ENCODE measurements at regions not wholly inside any gene's neighbourhood (a gene's known extent, or its start where the extent isn't known, plus 50 kb on each side); places are given as distances from the start of the nearest gene placed in this dataset.

- H3K27ac ChIP-seq = no peak overlapping the region; a peak in 1 of 22 replicates
- H3K4me1 ChIP-seq = peaks cover 17 to 62% (median 25%) of the 10 kb centered on the region in 10 experiments; a peak in 19 of 20 replicates
- no peaks in the 10 kb centered on the region for H4K20me1 ChIP-seq
- no peak overlapping the region for H3K9ac ChIP-seq
- no peaks in the 10 kb centered on the region for H3K27me3 ChIP-seq
- H3K36me3 ChIP-seq = no peaks in the 10 kb centered on the region
- peaks cover 0 to 50% (median 11%) of the 10 kb centered on the region in 11 experiments; a peak in 12 of 22 replicates for H3K9me3 ChIP-seq (replicated peaks in 1 of 11)
- no peak for TF ChIP-seq Cebpa-rat (IDR thresholded peaks at IDR 0.05)
- H3K4me3 ChIP-seq = no peak overlapping the region
- H3K4me2 ChIP-seq = peak overlapping the region in 4 of 11 experiments; percentile 6 to 75 (median 32); a peak in 5 of 22 replicates
Measured at GRCh38 chr13:80173224-80173623, 167.7 kb downstream of the SPRY2 start.

GRCh38 chr13:80171096-80171495, 169.8 kb downstream of the SPRY2 start:
- Histone ChIP-seq H3K4me1 (peaks cover 21 to 66% (median 32%) of the 10 kb centered on the region in 10 experiments; a peak in 19 of 20 replicates), H3K9ac (no peak overlapping the region), H4K20me1 (no peaks in the 10 kb centered on the region), H3K9me3 (replicated peaks in 1 of 11) (peaks cover 0 to 67% (median 23%) of the 10 kb centered on the region in 11 experiments; a peak in 13 of 22 replicates), H3K36me3 (0 out of 22 replicates have a peak, but pooled peaks cover 0 to 4% (median 0%) of the 10 kb centered on the region in 11 experiments), H3K27ac (peak overlapping the region in 5 of 11 experiments; percentile 35 to 89 (median 88); a peak in 5 of 22 replicates), H3K27me3 (no peaks in the 10 kb centered on the region), H3K4me3 (no peak overlapping the region), H3K4me2 (peak overlapping the region in 1 of 11 experiments; percentile 88; a peak in 1 of 22 replicates)
- no peak for TF ChIP-seq Cebpa-rat (IDR thresholded peaks at IDR 0.05)

GRCh38 chr13:80168089-80168850, 172.7 kb downstream of the SPRY2 start:
- Histone ChIP-seq H3K4me3 (peak overlapping the region in 3 of 10 experiments; percentile 10 to 20 (median 10); a peak in 3 of 20 replicates), H3K9me3 (replicated peaks in 1 of 11) (peaks cover 0 to 58% (median 14%) of the 10 kb centered on the region in 11 experiments; a peak in 10 of 22 replicates), H3K36me3 (0 out of 22 replicates have a peak, but pooled peaks cover 0 to 4% (median 0%) of the 10 kb centered on the region in 11 experiments), H4K20me1 (no peaks in the 10 kb centered on the region), H3K4me2 (peak overlapping the region; percentile 8 to 88 (median 68); a peak in 19 of 22 replicates), H3K27me3 (no peaks in the 10 kb centered on the region), H3K27ac (peak overlapping the region; percentile 32 to 91 (median 84); a peak in 21 of 22 replicates), H3K9ac (peak overlapping the region in 9 of 11 experiments; percentile 51 to 75 (median 68); a peak in 15 of 22 replicates), H3K4me1 (peaks cover 21 to 56% (median 30%) of the 10 kb centered on the region in 10 experiments; a peak in 19 of 20 replicates)
- peak in 9 of 11 experiments; percentile 18 to 92 (median 78); a peak in 13 of 22 replicates for TF ChIP-seq Cebpa-rat (IDR thresholded peaks at IDR 0.05)

GRCh38 chr13:80166352-80166751, 174.6 kb downstream of the SPRY2 start:
- H4K20me1 ChIP-seq = no peaks in the 10 kb centered on the region
- peak overlapping the region in 3 of 11 experiments; percentile 2 to 89 (median 75); a peak in 1 of 22 replicates for H3K27ac ChIP-seq
- 0 out of 22 replicates have a peak, but pooled peaks cover 0 to 4% (median 0%) of the 10 kb centered on the region in 11 experiments for H3K36me3 ChIP-seq
- H3K4me3 ChIP-seq = no peak overlapping the region
- H3K4me1 ChIP-seq = peaks cover 21 to 44% (median 30%) of the 10 kb centered on the region in 10 experiments; a peak in 19 of 20 replicates
- peaks cover 0 to 49% (median 10%) of the 10 kb centered on the region in 11 experiments; a peak in 10 of 22 replicates for H3K9me3 ChIP-seq (replicated peaks in 1 of 11)
- no peaks in the 10 kb centered on the region for H3K27me3 ChIP-seq
- H3K4me2 ChIP-seq = no peak overlapping the region; a peak in 1 of 22 replicates
- no peak overlapping the region for H3K9ac ChIP-seq
- no peak for TF ChIP-seq Cebpa-rat (IDR thresholded peaks at IDR 0.05)

GRCh38 chr13:80164462-80164861, 176.5 kb downstream of the SPRY2 start:
- Histone ChIP-seq H3K36me3 (0 out of 22 replicates have a peak, but pooled peaks cover 0 to 4% (median 0%) of the 10 kb centered on the region in 11 experiments), H3K9me3 (replicated peaks in 1 of 11) (peaks cover 0 to 32% (median 8%) of the 10 kb centered on the region in 11 experiments; a peak in 9 of 22 replicates), H3K4me2 (no peak overlapping the region), H3K27ac (no peak overlapping the region), H3K27me3 (no peaks in the 10 kb centered on the region), H3K4me1 (peaks cover 16 to 27% (median 23%) of the 10 kb centered on the region in 10 experiments; a peak in 19 of 20 replicates), H3K9ac (no peak overlapping the region), H3K4me3 (no peak overlapping the region), H4K20me1 (no peaks in the 10 kb centered on the region)
- no peak for TF ChIP-seq Cebpa-rat (IDR thresholded peaks at IDR 0.05)

GRCh38 chr13:80161896-80162295, 179.0 kb downstream of the SPRY2 start:
- Histone ChIP-seq H4K20me1 (no peaks in the 10 kb centered on the region), H3K9ac (no peak overlapping the region), H3K36me3 (0 out of 22 replicates have a peak, but pooled peaks cover 0 to 1% (median 0%) of the 10 kb centered on the region in 11 experiments), H3K27ac (no peak overlapping the region), H3K4me1 (peaks cover 0 to 3% (median 0%) of the 10 kb centered on the region in 10 experiments; a peak in 5 of 20 replicates), H3K27me3 (no peaks in the 10 kb centered on the region), H3K9me3 (replicated peaks in 1 of 11) (peaks cover 0 to 13% (median 0%) of the 10 kb centered on the region in 11 experiments; a peak in 9 of 22 replicates), H3K4me3 (no peak overlapping the region), H3K4me2 (no peak overlapping the region)
- TF ChIP-seq Cebpa-rat (IDR thresholded peaks at IDR 0.05) = no peak

GRCh38 chr13:80161219-80161618, 179.7 kb downstream of the SPRY2 start:
- TF ChIP-seq Cebpa-rat (IDR thresholded peaks at IDR 0.05) = no peak
- H3K27me3 ChIP-seq = no peaks in the 10 kb centered on the region
- H3K9ac ChIP-seq = no peak overlapping the region
- peak overlapping the region in 1 of 11 experiments; percentile 36; a peak in 2 of 22 replicates for H3K4me2 ChIP-seq
- no peaks in the 10 kb centered on the region; a peak in 2 of 20 replicates for H3K4me1 ChIP-seq
- H3K9me3 ChIP-seq (replicated peaks in 1 of 11) = peaks cover 0 to 12% (median 0%) of the 10 kb centered on the region in 11 experiments; a peak in 6 of 22 replicates
- no peaks in the 10 kb centered on the region for H4K20me1 ChIP-seq
- H3K36me3 ChIP-seq = no peaks in the 10 kb centered on the region
- no peak overlapping the region for H3K4me3 ChIP-seq
- H3K27ac ChIP-seq = no peak overlapping the region

- H3K4me1 ChIP-seq = no peaks in the 10 kb centered on the region; a peak in 1 of 20 replicates
- no peak overlapping the region for H3K27ac ChIP-seq
- H3K27me3 ChIP-seq = no peaks in the 10 kb centered on the region
- H3K4me2 ChIP-seq = no peak overlapping the region
- H3K9me3 ChIP-seq (replicated peaks in 1 of 11) = peaks cover 0 to 10% (median 0%) of the 10 kb centered on the region in 11 experiments; a peak in 2 of 22 replicates
- H4K20me1 ChIP-seq = no peaks in the 10 kb centered on the region
- no peak for TF ChIP-seq Cebpa-rat (IDR thresholded peaks at IDR 0.05)
- no peak overlapping the region for H3K4me3 ChIP-seq
- no peak overlapping the region for H3K9ac ChIP-seq
- no peaks in the 10 kb centered on the region for H3K36me3 ChIP-seq
Measured at GRCh38 chr13:80160110-80160509, 180.8 kb downstream of the SPRY2 start.

All from BLaER1 treated with 17β-estradiol and CSF1 and Interleukin-3, amounts not matched to agents 10 nM and 100 nM (cell line).